NOMO-1 treated with dmso at 0.1 percent for 144 hours (cell line): ENCODE measurements at regions not wholly inside any gene's neighbourhood (a gene's known extent, or its start where the extent isn't known, plus 50 kb on each side); places are given as distances from the start of the nearest gene placed in this dataset.
"Not testable (repeated sequence)": the region's sequence is repeated elsewhere in the genome, so short reads cannot be mapped to it uniquely, and the experiment has no call there.

ENCODE experiments used
- DNase-seq: peaks from one replicate; lab custom pipeline; 2025; ENCODE audit not compliant: unreplicated experiment; lab: John Stamatoyannopoulos, UW

DNA sequence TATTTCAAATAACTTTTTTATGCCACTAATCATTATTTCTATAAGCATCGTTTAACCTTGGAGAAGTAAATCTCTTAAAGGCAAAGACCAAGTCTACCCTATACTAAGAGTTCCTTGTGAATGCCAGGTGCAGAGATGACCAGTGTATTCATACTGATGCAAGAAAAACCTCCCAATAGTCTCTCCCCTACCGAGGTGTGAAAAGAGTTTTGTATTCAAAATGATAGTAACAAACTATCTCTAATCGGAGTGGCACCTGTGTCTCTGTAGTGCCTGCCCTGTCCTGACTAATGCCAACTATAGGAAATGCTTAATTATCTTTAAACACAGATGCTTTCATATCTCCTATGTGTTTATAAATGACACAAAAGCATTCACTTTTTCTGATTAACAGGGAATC is 798.5 kb downstream of the TRIB2 start:
- no peak for DNase-seq

DNA sequence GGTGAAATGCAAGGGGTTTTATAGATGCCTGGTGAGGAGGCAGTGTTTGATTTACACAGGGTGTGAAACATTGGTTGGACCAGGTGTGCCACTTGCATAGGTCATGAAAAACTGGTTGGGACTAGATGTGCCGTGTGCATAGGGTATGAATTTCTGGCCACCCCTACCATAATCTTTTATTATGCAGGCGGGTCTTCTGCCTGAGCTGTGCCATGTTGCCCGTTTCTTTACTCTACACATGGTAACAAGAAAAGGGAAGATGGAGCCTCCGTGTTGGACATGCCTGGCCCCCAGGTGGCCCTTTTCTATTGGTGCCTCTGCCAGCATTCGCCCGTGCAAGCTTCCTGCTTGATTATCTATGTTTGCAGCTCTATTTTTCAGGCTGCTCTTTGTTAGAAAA is 805.4 kb downstream of the TRIB2 start:
- no peak for DNase-seq

DNA sequence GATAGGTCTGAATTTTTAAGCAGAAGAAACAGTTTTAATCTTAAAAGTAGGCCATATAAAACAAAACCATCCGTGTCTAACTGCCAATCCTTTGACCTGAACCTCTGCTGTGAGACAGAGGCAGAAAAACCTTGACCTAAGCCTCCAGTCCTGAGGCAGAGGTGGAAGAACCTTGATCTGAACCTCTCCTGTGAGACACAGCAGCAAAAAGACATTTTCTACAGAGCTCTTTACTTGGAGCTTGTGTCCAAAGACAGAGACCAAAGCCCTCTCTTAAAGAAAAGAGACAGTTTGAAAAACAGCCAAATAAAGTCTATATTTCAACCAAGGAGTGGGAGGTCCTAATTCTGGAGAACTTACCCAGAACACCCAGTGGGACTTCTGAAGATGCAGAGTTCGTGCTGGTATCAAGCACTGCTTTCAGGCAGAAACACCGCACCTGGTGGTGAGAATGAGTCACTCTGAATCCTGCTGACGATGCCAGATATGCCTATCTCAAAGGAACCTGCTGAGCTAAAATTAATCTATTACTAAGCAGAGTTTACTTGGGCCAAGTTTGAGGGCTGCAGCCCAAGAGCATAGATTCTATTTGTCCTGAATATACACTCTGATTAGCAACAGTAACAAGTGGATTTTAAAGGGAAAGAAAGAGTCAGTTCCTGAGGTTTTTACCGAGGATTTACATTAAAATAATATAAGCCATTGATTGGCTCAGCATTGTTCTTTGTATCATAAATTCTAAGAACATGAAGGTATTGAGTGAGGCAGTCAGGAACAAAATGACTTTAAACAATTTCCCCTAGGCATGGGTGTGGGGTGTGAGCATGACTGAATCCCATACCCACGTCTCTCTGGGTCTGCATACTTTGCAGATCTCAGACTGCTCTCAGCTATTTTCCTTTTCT is 806.4 kb downstream of the TRIB2 start:
- no peak for DNase-seq

DNA sequence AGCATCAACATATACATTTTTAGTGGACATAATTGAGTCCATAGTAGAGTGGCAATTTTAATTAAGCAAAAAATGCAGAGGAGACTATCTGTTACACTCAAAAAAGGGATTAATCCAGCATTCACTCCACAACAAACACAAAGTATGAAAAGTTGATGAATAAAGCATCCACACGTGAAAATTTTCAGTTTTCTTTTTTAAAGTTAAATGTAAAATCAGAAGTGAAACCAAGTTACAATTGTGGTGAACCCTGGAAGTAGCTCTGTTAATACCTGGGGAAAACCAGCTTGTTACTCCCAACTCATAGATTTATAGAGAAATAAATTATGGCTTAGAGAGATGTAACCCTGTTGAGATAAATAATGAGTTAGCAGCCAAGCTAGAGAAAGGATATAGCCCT is 807.8 kb downstream of the TRIB2 start:
- no peak for DNase-seq

DNA sequence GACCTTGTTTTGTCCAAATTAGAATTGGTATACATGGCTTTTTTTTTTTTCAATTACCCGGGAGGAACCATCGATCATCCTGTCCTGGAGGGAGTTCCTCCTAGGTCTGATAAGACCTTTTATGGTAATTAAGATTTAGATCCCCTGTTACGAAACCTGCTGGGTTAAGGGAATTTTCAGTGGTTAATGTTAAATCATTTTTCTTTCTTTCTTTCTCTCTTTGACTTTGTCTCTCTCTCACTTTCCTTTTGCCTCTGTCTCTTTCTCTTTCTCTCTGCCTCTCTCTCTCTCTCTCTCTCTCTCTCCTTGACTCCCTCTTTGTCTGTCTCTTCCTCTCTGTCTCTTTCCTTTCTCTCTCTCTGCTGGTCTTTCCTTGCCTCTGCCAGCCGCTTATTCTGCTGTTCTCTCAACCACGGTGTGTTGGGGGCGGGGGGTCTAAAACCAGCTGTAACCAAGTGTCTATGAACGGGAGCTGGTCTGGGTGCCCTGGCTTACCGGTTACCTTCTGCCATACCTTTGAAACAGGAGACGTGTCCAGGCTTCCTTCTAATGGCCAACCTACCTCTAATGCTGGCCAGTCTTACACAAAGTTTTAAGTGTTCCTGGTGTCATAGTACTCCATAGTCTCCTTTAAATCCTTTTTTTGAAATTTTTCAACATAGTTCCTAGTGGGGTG is 815.1 kb downstream of the TRIB2 start:
- DNase-seq = not testable (repeated sequence)

DNA sequence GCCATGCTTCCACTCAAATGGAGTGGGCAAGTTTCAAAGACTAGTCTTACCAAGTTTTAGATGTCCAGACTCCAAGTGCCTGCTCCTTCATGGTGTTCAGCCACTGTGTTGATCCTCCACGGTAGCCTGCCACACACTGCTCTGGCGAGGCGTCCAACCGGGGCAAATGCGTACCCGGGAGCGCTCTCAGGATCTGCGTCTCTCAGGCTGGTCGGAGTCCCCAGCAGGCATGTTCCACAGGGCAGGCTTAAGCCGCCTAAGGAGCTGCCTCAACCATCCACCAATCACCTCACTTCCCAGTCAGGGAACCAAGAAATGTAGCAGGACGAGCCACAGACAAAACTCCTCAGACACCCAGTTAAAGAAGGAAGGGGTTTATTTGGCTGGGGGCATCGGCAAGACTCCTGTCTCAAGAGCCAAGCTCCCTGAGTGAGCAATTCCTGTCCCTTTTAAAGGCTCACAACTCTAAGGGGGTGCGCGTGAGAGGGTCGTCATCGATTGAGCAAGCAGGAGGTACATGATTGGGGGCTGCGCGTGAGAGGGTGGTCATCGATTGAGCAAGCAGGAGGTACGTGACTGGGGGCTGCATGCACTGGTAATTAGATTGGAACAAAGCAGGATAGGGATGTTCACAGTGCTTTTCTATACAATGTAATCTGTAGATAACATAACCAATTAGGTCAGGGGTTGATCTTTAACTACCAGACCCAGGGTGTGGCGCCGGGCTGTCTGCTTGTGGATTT is 816.2 kb downstream of the TRIB2 start:
- not testable (repeated sequence) for DNase-seq

DNA sequence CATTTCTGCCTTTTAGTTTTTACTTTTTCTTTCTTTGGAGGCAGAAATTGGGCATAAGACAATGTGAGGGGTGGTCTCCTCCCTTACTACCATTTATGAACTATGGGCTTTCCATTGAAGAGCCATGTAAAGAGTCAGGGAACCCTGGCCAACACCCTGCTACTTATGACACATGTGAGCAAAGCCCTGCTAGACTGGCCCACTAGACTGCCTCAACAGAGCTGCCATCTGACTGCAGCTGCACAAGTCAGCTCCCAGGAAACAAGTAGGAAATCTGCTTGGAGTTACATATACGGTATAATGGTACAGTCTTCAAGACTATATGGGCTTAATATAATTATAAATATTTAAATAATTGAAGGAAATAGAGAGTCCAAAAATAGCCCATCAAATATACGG is 816.8 kb downstream of the TRIB2 start:
- no peak for DNase-seq

DNA sequence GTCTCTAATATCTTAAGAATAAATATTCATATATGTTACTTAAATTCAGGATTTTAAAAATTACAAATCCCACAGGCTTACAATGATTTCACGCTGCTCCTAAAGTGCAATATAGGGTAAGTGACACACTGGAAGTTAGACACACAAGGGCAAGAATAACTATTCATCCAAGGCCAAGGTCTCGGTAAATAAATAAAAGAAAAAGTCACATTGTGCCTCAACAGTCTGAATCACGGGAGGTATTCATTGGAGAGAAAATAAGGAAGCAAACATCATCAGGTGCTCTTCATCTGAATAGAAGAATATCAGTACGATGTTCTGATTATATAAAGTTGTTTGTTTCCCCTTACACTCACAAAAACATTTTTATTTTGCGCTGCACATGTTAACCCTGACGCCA is 820.2 kb downstream of the TRIB2 start:
- DNase-seq = no peak

DNA sequence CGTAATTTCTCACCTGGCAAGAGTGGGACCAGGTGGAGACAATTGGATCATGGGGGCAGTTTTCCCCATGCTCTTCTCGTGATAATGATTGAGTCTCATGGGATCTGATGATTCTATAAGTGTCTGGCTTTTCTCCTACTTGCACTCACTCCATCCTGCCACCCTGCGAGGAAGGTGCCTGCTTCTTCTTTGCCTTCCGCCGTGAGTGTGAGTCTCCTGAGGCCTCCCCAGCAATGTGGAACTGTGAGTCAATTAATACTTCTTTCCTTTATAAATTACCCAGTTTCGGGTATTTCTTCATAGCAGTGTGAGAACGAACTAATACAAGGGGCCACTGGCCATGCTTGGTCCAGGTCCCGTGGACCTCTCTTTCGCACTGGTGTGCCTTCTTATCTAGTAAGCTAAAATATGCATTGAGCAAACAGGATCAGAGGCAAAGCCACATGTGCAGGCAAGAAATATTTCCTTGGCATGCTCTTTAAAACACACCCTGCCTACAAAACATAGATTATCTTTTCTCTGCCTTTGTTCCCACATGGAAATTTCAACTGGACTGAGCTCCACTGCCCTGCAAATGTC is 821.1 kb downstream of the TRIB2 start:
- no peak for DNase-seq

DNA sequence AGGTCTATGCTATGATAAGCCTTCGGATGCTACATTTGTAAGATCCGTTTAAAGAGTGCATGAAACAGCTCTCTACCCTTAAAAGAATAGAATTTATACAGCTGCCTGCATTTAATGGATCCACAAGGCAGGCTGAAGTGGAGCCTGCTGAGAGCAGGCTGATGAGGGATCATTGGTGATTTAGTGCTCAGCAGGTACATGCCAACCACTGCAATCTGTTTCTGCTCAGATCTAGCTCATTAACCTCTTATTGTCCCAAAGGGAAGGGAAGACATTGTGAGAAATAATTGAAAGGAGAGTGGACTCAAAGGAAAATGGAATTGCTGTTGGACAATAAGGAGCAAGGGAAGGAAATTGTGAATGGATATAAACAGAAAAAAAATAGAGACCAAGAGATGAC is 822.6 kb downstream of the TRIB2 start:
- DNase-seq = no peak

DNA sequence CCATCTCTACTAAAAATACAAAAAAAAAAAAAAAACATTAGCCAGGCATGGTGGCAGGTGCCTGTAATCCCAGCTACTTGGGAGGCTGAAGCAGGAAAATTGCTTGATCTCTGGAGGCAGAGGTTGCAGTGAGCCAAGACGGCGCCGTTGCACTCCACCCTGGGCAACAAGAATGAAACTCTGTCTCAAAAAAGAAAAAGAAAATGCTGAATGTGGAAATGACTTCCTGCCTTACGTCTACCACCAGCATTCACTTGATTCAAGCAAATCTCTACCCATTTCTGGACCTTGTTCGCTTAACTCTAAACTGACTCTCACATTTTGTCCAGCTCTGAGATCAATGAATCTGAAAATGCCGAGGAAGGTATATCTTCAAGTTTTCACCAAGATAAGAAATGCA is 825.3 kb downstream of the TRIB2 start:
- DNase-seq = no peak

DNA sequence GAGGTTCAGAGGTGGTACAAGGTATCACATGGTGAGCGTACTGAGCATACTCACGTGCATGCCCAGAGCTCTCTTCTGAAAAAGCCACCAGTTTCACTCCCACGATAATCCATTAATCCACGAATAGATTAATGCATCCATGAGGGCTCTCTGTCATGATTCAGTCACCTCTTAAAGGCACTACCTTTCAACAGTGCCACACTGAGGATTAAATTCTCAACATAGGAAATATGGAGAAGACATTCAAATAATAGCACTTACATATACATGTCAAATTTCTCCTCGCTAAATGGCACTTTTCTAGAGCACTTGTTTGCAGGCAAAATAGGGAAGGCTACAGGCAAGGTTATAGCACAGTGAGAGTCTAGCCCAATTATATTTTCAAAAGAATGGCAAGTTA is 825.9 kb downstream of the TRIB2 start:
- DNase-seq = no peak

DNA sequence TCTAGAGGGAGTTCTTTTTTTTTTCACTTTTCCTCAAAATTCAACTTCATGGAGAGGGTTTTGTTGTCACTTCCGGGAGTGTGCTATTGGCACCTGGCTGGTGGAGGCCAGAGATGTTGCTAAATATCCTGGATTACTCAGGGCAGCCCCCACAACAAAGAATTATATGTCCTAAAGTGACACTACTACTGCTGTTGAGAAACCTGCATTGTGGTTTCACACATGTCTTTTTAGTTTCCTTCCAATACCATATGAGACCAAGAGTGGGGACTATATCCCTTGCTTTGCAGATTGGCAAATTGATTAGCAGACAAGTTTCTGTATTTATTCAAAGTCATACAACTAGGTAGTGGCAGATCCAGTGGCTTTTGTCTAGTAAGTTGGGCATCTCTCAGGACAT is 826.8 kb downstream of the TRIB2 start:
- DNase-seq = no peak

DNA sequence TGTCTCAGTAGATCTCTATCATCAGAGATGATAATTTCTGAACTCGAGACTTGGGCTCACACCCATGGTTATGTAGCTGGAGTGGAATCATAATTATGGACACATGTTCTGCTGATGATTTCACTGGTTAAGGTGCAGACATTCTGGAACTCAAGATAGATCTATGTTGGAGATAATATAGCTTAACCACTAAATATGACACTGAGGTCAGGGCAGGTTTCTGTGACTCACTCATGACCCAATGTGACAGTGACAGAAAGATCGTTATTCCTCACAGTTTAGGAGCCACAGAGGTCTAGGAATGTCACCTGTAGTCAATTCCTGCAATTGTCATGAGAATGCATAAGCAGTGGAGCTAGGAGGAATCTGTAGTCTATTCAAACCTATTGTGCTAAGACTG is 828.6 kb downstream of the TRIB2 start:
- DNase-seq = no peak

DNA sequence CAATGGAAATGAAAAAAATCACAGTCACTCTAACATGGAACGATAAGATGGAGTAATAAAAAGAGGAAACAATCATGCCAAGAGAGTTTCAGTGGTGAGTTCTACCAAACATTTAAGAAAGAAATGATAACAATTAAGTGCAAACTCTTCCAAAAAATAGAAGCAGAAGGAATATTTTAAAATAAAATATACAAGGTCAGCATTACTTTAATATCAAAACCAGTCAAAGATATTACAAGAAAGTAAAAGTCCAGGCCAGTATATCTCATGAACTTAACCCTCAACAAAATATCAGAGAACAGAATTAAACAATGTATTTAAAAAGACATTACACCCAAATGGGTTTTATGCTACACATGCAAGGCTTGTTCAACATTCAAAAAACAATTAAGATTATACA is 829.4 kb downstream of the TRIB2 start:
- no peak for DNase-seq

DNA sequence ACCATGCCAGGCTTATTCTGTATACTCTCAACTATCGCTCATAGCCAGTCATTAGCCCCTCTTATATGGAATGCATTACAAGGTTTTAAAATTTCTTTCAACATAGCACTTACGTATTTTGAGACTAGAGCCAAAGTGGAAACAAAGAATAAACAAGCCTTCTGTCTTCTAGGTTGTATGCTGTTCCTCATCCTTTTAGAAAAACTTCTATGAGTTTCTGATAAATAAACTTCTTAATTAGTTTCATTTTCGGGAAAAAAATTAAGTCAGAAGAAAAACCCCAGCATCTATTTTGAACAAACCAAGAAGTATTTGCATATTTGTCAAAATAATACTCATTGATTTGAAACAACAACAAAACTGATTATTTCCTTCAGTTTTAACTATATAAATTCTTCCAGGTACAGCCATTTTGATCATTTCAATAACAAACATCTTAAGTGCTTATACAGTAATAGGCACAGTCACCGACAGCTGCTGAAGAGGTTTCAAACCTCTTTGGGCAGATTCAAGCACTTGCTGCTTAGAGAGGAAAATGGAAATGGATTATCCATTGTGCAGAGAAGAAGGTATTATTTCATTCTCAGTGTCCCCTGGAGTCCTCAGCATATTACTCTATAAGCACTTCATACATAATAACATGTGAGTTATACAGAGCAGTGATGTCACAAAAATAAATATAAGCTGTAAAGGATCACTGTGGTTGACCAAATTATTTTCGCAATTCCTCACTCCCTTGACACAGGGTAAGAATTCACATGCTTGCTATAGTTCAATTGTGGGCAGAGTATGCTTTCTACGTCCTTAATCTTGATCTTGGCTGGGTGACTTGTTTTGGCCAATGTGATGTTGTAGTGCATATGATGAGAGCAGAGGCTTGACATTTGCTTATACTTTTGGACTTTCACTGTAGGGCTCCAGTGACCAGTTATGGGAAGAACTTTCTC is 833.8 kb downstream of the TRIB2 start:
- DNase-seq = no peak

DNA sequence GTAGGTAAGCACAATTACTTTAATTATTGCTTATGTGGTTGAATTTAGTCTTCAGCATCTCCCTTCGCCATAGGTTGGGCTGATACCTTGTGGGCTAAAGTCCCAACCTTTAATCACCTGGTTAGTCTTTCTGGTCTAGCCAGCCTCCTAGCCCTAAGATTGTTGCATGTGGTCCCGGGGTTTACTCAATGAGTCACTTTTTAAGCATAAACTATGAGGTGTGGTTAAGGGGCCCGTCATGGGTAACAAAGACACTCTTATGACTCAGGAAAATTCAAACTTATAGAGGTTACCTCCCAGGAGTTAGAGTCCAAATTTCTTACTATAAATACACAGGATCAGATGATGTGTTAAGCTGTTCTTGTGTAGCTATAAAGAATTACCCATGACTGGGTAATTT is 841.6 kb downstream of the TRIB2 start:
- no peak for DNase-seq

DNA sequence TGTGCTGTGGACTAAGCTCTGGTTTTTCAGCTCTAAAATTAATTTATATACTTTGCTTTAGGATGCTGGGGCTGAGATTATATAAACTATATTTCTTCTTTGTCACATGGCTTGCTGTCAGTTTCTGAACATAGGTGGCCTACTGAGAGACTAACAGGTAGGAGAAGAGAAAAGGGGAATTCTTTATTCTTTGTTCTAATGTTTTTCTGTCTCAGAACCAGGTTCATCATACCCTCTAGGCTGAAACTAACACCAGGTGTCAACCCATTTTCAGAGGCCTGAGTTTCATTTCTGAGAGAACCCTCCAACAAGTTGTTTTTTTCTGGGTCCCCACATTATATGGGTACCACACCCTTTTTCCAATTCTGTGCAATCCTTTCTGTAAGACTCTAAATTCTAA is 843.6 kb downstream of the TRIB2 start:
- DNase-seq = no peak

DNA sequence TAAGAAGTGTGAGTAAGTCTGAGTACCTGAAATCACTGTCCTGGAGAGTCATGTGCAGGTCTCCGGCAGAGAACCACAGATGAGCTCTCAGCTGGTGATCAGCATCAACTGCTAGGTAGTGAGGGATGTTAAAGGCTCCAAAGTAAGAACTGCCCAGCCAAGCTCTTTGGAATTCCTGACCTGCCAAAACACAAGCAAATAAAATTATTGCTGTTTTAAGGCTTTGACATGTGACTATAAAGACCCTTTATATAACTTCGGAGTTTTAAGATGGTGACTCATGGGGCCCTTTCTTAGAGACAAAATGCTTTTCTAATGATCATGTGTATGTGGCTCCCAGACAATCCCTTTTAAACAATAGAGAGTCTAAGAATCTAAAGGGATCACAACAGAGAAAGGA is 855.7 kb downstream of the TRIB2 start:
- DNase-seq = no peak

DNA sequence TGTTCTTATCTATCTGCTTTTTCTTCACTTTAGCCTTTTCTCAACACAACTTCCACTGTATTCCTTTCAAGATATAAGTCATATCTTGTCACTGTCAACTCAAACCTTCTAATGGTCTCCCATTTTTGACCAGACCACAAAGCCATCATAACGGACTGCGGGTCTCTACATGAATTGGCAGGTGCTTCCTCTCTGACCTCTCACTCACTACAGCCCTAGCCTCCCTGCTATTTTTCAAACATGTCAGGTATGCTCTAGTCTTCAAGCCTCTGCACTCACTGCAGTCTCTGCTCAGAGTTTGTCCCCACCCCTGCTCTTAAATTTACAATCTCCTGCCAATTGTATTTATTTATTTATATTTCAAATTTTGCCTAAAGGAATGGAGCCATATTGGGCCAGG is 858.1 kb downstream of the TRIB2 start:
- DNase-seq = no peak
